Vagina (tissue), 2 donors: ENCODE measurements at regions not wholly inside any gene's neighbourhood (a gene's known extent, or its start where the extent isn't known, plus 50 kb on each side); places are given as distances from the start of the nearest gene placed in this dataset.

Experiments used
- DNase-seq, 2 donors: peaks; one replicate each; pipeline ENCODE4 v3.0.0-alpha.2; 2017; ENCODE audit errors: extremely low spot score in 2 of 2
- H3K27ac ChIP-seq: fragments of 200-600 bp; sonication (generic); one replicate; pipeline ENCODE4 v1.5.1; 2019
- H3K27me3 ChIP-seq: fragments of 200-600 bp; sonication (generic); one replicate; pipeline ENCODE4 v1.5.1; 2019
- H3K36me3 ChIP-seq, 2 donors: fragments of 200-600 bp; sonication (generic); one replicate each; pipeline ENCODE4 v1.5.1; 2017 to 2019
- H3K4me1 ChIP-seq: fragments of 200-600 bp; sonication (generic); one replicate; pipeline ENCODE4 v1.5.1; 2019
- H3K4me3 ChIP-seq, 2 donors: fragments of 200-600 bp; sonication (generic); 1 replicate in 1 of 2; 2 replicates in 1 of 2; pipeline ENCODE4 v1.5.1; 2016 to 2019
- H3K9me3 ChIP-seq: fragments of 200-600 bp; sonication (generic); one replicate; pipeline ENCODE4 v1.5.1; 2019
- POLR2A ChIP-seq, 2 donors: fragments of 450-650 bp; IDR thresholded peaks; one replicate each; pipeline ENCODE4 v1.6.1; 2017; ENCODE audit warnings: antibody characterized with exemption in 2 of 2, mild to moderate bottlenecking in 2 of 2, moderate library complexity in 2 of 2
- POLR2AphosphoS5 ChIP-seq, 2 donors: sonication (generic); formaldehyde crosslinking; IDR thresholded peaks; one replicate each; pipeline ENCODE4 v1.9.0; 2017; ENCODE audit warnings: antibody characterized with exemption in 2 of 2, mild to moderate bottlenecking in 2 of 2, low read depth in 1 of 2; ENCODE audit not compliant: insufficient read depth in 1 of 2
- intact Hi-C: fragments of 100-400 bp; cut with DNase I; formaldehyde crosslinking; loops from one replicate; pipeline ENCODE4 v1.15.1; 2023
- TF ChIP-seq, protein P1 (sequence below), 3 experiments: fragments of 450-650 bp in 2 of 3; fragments of 200-600 bp in 1 of 3; sonication (generic) in 1 of 3; IDR thresholded peaks; one replicate each; pipeline ENCODE4 v1.5.1; 2017 to 2019; ENCODE audit warnings: antibody characterized with exemption in 3 of 3, mild to moderate bottlenecking in 2 of 3, moderate library complexity in 2 of 3

DNA sequence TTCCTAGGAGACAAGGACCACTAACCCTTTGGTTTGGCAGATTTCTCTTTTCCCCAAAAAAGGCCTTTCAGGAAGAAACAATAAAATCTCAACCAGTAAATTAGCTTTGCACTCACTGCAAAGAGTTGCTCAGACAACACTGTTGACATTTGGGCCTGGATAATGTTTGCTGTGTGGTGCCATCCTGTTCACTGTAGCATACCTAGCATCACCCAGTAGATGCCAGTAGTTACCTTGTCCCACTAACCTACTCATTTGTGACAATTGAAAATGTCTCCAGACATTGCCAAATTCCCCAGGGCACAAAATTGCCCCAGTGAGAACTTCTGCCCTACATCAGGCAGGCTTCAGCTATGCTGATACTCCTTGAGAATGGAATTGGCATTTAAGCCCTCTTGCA is 177.0 kb upstream of the ERCC4 start:
- DNase-seq = no peak
- no peaks in the 10 kb centered on the region for H3K9me3 ChIP-seq
- TF ChIP-seq POLR2A (IDR thresholded peaks at IDR 0.05) (no peak), POLR2AphosphoS5 (IDR thresholded peaks at IDR 0.05; ENCODE audit: insufficient read depth in 1 of 2, low read depth in 1 of 2) (no peak)
- TF ChIP-seq, protein P1, sequence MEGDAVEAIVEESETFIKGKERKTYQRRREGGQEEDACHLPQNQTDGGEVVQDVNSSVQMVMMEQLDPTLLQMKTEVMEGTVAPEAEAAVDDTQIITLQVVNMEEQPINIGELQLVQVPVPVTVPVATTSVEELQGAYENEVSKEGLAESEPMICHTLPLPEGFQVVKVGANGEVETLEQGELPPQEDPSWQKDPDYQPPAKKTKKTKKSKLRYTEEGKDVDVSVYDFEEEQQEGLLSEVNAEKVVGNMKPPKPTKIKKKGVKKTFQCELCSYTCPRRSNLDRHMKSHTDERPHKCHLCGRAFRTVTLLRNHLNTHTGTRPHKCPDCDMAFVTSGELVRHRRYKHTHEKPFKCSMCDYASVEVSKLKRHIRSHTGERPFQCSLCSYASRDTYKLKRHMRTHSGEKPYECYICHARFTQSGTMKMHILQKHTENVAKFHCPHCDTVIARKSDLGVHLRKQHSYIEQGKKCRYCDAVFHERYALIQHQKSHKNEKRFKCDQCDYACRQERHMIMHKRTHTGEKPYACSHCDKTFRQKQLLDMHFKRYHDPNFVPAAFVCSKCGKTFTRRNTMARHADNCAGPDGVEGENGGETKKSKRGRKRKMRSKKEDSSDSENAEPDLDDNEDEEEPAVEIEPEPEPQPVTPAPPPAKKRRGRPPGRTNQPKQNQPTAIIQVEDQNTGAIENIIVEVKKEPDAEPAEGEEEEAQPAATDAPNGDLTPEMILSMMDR (IDR thresholded peaks at IDR 0.05) = no peak
- no peaks in the 10 kb centered on the region for H3K4me1 ChIP-seq
- no peaks in the 10 kb centered on the region for H3K27me3 ChIP-seq
- H3K27ac ChIP-seq = no peak overlapping the region
- intact Hi-C loops = no loop called here
- no peaks in the 10 kb centered on the region for H3K36me3 ChIP-seq
- no peak overlapping the region for H3K4me3 ChIP-seq

GRCh38 chr16:13743571-13743970 is 176.4 kb upstream of the ERCC4 start:
- Histone ChIP-seq H3K27ac (no peak overlapping the region), H3K9me3 (no peaks in the 10 kb centered on the region), H3K4me1 (no peaks in the 10 kb centered on the region), H3K36me3 (no peaks in the 10 kb centered on the region), H3K4me3 (no peak overlapping the region), H3K27me3 (no peaks in the 10 kb centered on the region)
- DNase-seq = no peak
- TF ChIP-seq POLR2A (IDR thresholded peaks at IDR 0.05) (no peak), POLR2AphosphoS5 (IDR thresholded peaks at IDR 0.05; ENCODE audit: insufficient read depth in 1 of 2, low read depth in 1 of 2) (no peak)
- TF ChIP-seq, protein P1 (IDR thresholded peaks at IDR 0.05) = no peak
- intact Hi-C loops = no loop called here

DNA sequence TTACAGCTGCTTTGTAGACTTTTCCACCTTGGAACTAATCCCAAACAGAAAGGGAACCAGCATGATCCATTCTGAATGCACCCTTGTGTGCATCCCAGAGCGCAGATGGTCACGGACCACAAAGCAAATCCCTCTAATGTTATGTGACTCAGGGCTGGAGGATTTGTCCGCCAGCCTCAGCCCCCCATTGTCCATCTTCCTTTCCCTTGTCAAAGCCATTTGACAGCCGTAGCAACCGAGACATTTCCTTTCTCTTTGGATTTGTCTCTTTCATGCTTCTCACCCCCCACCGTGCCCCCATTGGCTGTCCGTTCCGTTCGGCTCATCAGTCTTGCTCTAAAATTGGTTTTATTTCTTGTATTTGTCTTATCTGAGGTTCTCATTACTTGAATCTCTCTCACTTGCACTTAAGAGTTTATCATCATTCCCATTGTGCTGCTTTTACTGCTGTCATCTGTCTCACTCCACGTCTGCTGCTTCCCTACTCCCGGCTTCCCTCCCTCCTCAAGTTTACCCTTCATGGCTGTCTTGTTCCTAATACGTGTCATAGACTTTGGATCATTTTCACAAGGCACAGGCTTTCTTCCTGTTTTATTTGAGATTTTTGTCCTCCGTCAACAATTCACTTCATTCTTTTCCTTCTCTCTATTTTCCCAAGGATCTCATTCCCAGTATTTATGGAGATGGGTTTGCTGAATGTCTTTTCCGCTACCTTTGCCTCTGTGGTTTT is 163.4 kb upstream of the ERCC4 start:
- no peak for TF ChIP-seq POLR2AphosphoS5 (IDR thresholded peaks at IDR 0.05; ENCODE audit: insufficient read depth in 1 of 2, low read depth in 1 of 2)
- TF ChIP-seq POLR2A (IDR thresholded peaks at IDR 0.05) = no peak
- TF ChIP-seq, protein P1 (IDR thresholded peaks at IDR 0.05) = no peak
- DNase-seq = no peak
- H3K27me3 ChIP-seq = no peaks in the 10 kb centered on the region
- intact Hi-C loops = no loop called here
- no peaks in the 10 kb centered on the region for H3K36me3 ChIP-seq
- H3K4me3 ChIP-seq = no peak overlapping the region
- H3K4me1 ChIP-seq = no peaks in the 10 kb centered on the region
- no peak overlapping the region for H3K27ac ChIP-seq
- no peaks in the 10 kb centered on the region for H3K9me3 ChIP-seq

DNA sequence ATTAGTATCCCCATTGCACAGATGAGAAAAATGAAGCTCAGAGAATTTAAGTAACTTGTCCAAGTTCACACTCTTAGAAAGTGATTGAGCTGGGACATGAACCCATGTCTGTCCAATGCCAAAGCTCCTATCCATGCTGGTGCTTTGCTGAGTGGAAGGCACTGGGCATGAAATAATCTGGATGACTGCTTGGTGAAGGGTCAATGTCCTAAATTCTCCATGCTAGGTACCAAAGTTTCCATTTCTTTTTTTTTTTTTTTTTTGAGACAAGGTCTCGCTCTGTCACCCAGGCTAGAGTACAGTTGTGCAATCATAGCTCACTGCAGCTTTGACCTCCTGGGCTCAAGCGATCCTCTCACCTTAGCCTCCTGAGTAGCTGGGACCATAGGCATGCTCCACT is 153.6 kb upstream of the ERCC4 start:
- DNase-seq = no peak
- Histone ChIP-seq H3K9me3 (no peaks in the 10 kb centered on the region), H3K4me1 (no peaks in the 10 kb centered on the region), H3K36me3 (no peaks in the 10 kb centered on the region), H3K27me3 (no peaks in the 10 kb centered on the region), H3K4me3 (no peak overlapping the region), H3K27ac (no peak overlapping the region)
- TF ChIP-seq POLR2A (IDR thresholded peaks at IDR 0.05) = no peak
- TF ChIP-seq POLR2AphosphoS5 (IDR thresholded peaks at IDR 0.05; ENCODE audit: insufficient read depth in 1 of 2, low read depth in 1 of 2) = no peak
- intact Hi-C loops = no loop called here

- TF ChIP-seq, protein P1 (IDR thresholded peaks at IDR 0.05) = no peak
- TF ChIP-seq POLR2AphosphoS5 (IDR thresholded peaks at IDR 0.05; ENCODE audit: insufficient read depth in 1 of 2, low read depth in 1 of 2) (no peak), POLR2A (IDR thresholded peaks at IDR 0.05) (no peak)
- H3K9me3 ChIP-seq = no peaks in the 10 kb centered on the region
- intact Hi-C loops = no loop called here
- no peak for DNase-seq
- H3K27ac ChIP-seq = no peak overlapping the region
- H3K36me3 ChIP-seq = no peaks in the 10 kb centered on the region
- no peaks in the 10 kb centered on the region for H3K4me1 ChIP-seq
- no peak overlapping the region for H3K4me3 ChIP-seq
- no peaks in the 10 kb centered on the region for H3K27me3 ChIP-seq
Measured at GRCh38 chr16:13767215-13767614, 152.7 kb upstream of the ERCC4 start.
